IPS-15b (cell line): ENCODE measurements at regions not wholly inside any gene's neighbourhood (a gene's known extent, or its start where the extent isn't known, plus 50 kb on each side); places are given as distances from the start of the nearest gene placed in this dataset.

Source experiments
- H3K27me3 ChIP-seq: one replicate; pipeline ENCODE4 v1.6.1; 2013; ENCODE audit warnings: low read length; ENCODE audit not compliant: control insufficient read depth, insufficient read depth
- H3K36me3 ChIP-seq: one replicate; pipeline ENCODE4 v1.6.1; 2013; ENCODE audit warnings: low read length; ENCODE audit not compliant: control insufficient read depth, insufficient read depth
- H3K4me1 ChIP-seq: one replicate; pipeline ENCODE4 v1.6.1; 2013; ENCODE audit warnings: mild to moderate bottlenecking, low read length; ENCODE audit not compliant: control insufficient read depth, insufficient read depth
- H3K4me3 ChIP-seq: one replicate; pipeline ENCODE4 v1.5.1; 2013; ENCODE audit warnings: low read depth, low read length
- H3K9ac ChIP-seq: one replicate; pipeline ENCODE4 v1.6.1; 2013; ENCODE audit warnings: low read depth, mild to moderate bottlenecking, low read length
- H3K9me3 ChIP-seq: one replicate; pipeline ENCODE4 v1.6.1; 2013; ENCODE audit warnings: mild to moderate bottlenecking, low read length; ENCODE audit not compliant: control insufficient read depth, insufficient read depth

GRCh38 chr6:170160628-170161611 lies 130.0 kb downstream of the DLL1 start:
- Histone ChIP-seq H3K9ac (no peak overlapping the region), H3K4me1 (no peaks in the 10 kb centered on the region), H3K9me3 (no peaks in the 10 kb centered on the region), H3K4me3 (no peak overlapping the region), H3K27me3 (no peaks in the 10 kb centered on the region), H3K36me3 (no peaks in the 10 kb centered on the region)

DNA sequence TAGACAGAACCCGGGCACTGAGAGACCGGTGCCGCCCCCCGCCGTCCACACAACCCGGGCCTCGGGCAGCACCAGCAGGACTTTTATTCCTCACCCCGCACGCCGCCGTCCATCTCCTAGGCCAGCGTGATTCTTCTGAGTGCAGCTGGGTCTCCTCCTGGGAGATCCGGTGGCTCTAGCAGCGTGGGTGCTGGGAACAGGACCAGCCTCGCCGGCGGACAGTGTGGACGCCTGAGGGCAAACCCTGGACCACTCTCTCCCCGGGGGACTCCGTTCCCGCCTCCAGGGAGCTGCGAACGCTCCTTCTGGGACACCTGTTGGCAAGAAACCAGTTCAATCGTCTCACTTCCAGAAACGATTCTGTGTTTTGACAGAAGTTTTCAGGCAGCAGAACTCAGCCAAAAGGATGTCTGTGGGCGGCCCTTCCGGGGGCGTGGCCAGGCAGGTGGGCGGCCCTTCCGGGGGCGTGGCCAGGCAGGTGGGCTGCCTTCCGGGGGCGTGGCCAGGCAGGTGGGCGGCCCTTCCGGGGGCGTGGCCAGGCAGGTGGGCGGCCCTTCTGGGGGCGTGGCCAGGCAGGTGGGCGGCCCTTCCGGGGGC lies 130.7 kb downstream of the DLL1 start:
- no peaks in the 10 kb centered on the region for H3K9me3 ChIP-seq
- H3K9ac ChIP-seq = no peak overlapping the region
- H3K4me3 ChIP-seq = no peak overlapping the region
- no peaks in the 10 kb centered on the region for H3K4me1 ChIP-seq
- H3K27me3 ChIP-seq = no peaks in the 10 kb centered on the region
- no peaks in the 10 kb centered on the region for H3K36me3 ChIP-seq

DNA sequence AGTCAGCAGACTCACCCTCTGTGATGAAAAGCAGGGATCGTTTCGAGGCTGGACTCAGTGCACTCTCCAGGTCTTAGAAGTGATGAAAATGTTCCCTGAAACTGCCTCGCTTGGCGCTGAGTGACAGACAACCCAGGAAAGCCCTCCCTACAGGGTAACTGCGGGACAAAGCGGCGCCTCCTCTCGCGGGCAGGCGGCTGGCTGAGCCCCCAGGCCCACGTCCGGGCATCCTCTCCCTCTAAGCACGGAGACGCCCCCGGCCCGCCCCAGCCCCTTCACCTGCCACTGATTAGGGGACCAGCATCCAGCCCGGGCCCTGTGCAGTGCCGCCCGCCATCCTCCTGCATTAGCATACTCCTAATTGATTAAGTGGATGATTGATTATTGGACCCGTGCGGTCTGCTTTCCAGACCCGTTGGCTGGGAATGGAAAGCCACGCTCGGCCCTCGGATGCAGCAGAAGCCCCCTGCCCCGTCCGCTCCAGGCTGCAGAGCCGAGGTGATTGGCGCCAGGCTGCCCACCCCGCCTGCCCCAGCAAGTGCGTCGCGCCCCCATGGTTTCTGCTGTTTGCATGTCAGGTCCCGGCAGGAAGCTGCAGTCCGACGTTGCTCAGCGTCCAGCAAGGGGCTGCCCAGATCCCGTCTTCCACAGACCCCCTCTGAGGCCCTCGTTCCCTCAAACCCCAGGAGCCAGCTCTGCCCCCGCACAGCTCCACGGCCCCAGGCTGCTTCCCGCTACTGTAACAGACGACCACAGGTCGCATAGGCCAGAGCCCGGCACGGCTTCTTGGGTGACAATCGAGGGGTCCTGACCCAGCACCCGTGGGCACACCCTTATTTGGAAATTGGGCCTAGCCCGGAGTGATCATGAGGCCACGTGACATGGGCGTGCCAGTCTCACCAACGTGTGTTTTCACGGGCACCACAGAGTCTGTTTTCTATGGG lies 131.6 kb downstream of the DLL1 start:
- Histone ChIP-seq H3K9ac (no peak overlapping the region), H3K36me3 (no peaks in the 10 kb centered on the region), H3K4me3 (no peak overlapping the region), H3K27me3 (no peaks in the 10 kb centered on the region), H3K4me1 (no peaks in the 10 kb centered on the region), H3K9me3 (no peaks in the 10 kb centered on the region)

GRCh38 chr6:170158296-170159021 lies 132.4 kb downstream of the DLL1 start:
- no peak overlapping the region for H3K4me3 ChIP-seq
- no peaks in the 10 kb centered on the region for H3K4me1 ChIP-seq

GRCh38 chr6:170157567-170158218 lies 133.2 kb downstream of the DLL1 start:
- Histone ChIP-seq H3K36me3 (no peaks in the 10 kb centered on the region), H3K9ac (no peak overlapping the region), H3K9me3 (no peaks in the 10 kb centered on the region), H3K27me3 (no peaks in the 10 kb centered on the region), H3K4me3 (no peak overlapping the region), H3K4me1 (no peaks in the 10 kb centered on the region)

More at GRCh38 chr6:170158296-170159021, 132.4 kb downstream of the DLL1 start:
- Histone ChIP-seq H3K27me3 (no peaks in the 10 kb centered on the region), H3K9me3 (no peaks in the 10 kb centered on the region), H3K36me3 (no peaks in the 10 kb centered on the region), H3K9ac (no peak overlapping the region)

- Histone ChIP-seq H3K4me3 (no peak overlapping the region), H3K4me1 (no peaks in the 10 kb centered on the region), H3K9ac (no peak overlapping the region), H3K36me3 (no peaks in the 10 kb centered on the region), H3K9me3 (no peaks in the 10 kb centered on the region), H3K27me3 (no peaks in the 10 kb centered on the region)
Observed at GRCh38 chr6:170156448-170157375, 134.2 kb downstream of the DLL1 start.

DNA sequence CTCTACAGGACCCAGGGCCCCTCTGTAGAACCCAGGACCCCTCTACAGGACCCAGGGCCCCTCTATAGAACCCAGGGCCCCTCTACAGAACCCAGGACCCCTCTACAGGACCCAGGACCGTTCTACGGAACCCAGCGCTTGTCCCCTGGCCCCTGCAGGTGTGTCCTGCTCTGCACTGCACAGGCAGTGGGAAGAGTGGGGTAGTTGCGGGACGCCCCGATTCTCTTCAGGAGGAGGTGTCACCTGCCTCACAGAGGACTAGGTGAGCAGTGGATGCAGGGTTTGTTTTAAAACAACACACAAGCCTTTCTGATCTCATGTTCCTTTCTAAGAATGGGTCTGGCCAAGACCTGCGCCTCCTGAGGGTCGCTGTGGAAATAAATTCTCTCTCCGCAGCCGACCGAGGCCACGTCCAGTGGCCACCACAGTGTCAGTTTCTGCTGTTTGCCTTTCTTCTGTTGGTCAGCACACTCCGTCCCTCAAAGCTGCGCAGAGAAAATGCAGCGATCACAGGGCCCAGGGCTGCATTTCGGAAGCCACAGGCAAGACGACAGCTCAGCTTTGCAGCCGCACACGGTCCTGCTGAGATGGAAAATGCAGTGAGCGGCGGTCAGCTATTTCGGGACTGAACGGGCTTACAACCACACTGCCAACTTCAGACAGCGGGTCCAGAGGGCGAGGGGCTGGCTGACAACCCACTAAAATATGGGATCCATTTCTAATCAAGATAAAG lies 135.2 kb downstream of the DLL1 start:
- H3K36me3 ChIP-seq = no peaks in the 10 kb centered on the region
- H3K9ac ChIP-seq = no peak overlapping the region
- H3K4me1 ChIP-seq = no peaks in the 10 kb centered on the region
- H3K27me3 ChIP-seq = no peaks in the 10 kb centered on the region
- H3K4me3 ChIP-seq = no peak overlapping the region
- no peaks in the 10 kb centered on the region for H3K9me3 ChIP-seq

- Histone ChIP-seq H3K27me3 (no peaks in the 10 kb centered on the region), H3K4me1 (no peaks in the 10 kb centered on the region), H3K4me3 (no peak overlapping the region), H3K36me3 (no peaks in the 10 kb centered on the region), H3K9ac (no peak overlapping the region), H3K9me3 (no peaks in the 10 kb centered on the region)
Observed at GRCh38 chr6:170153436-170154319, 137.2 kb downstream of the DLL1 start.

DNA sequence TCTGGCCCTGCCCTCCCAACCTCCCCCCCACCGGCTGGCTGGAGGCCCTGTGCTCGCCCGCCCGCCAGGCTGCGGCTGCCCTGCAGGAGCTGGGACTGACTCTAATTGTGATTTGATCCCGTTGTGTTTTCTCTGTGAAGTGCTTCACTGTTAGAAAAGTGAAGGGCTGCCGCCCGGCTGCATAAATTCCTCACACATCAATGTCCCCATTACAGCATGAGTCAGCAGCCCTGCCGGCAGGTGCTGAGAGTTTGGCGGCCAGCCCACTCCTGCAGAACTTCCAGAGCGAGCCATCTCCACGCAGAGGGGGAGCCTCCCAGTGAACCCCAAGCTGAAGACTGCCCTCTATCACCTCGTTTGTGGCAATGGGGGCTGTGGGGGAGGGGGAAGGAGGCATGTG lies 137.9 kb downstream of the DLL1 start:
- Histone ChIP-seq H3K36me3 (no peaks in the 10 kb centered on the region), H3K27me3 (no peaks in the 10 kb centered on the region), H3K4me3 (no peak overlapping the region), H3K9me3 (no peaks in the 10 kb centered on the region), H3K9ac (no peak overlapping the region), H3K4me1 (no peaks in the 10 kb centered on the region)
